ENCODE measurements at regions not wholly inside any gene's neighbourhood (a gene's known extent, or its start where the extent isn't known, plus 50 kb on each side); places are given as distances from the start of the nearest gene placed in this dataset.

DNA sequence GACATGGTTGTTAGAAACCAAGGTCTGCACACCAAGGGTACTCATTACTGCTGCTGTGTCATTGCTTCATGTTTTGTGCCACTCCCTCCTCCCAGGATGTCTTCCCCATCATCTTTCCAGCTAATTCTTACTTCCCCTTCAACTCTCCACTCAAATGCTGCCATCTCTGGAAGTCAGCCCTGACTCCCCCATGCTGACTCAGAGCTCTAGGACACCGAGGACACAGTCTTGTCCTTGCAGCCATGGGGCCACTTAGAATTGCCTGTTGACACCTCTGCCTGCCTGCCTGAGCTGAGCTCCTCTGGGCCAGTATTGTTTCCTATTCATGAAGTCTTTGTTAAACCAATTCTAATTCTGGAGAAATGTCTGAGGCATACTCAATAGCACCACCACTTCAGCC, 100.2 kb downstream of the GYPC start:
- H3K23ac ChIP-seq (ENCODE audit: low read length in 2 of 2), result no peak overlapping the region
- H2AK5ac ChIP-seq (ENCODE audit: low read length, severe bottlenecking), result no peak overlapping the region
- H3K27me3 ChIP-seq (ENCODE audit: control insufficient read depth in 1 of 2, insufficient read depth in 1 of 2, low read length in 2 of 2), result no peaks in the 10 kb centered on the region
- no peak overlapping the region for H2BK12ac ChIP-seq (ENCODE audit: low read length in 2 of 2)
- H4K8ac ChIP-seq (ENCODE audit: low read length), result no peak overlapping the region
- H3K9ac ChIP-seq (ENCODE audit: low read length), result no peak overlapping the region
- no peak for DNase-seq
- H3K27ac ChIP-seq (ENCODE audit: low read length, poor library complexity, severe bottlenecking), result no peak overlapping the region
- H3K36me3 ChIP-seq (ENCODE audit: control insufficient read depth in 1 of 2, insufficient read depth in 2 of 2, low read depth in 1 of 2, low read length in 2 of 2), result no peaks in the 10 kb centered on the region
- H3K9me3 ChIP-seq (ENCODE audit: control insufficient read depth, low read length), result peaks cover 11% of the 10 kb centered on the region
- H3K4me2 ChIP-seq (ENCODE audit: low read length, poor library complexity, severe bottlenecking), result no peak overlapping the region
- no peak overlapping the region for H2AFZ ChIP-seq (ENCODE audit: low read depth, low read length)
- H2BK120ac ChIP-seq (ENCODE audit: low read depth, low read length), result no peak overlapping the region
- 55% methylated on average over 1 of the region's 1 CpG for WGBS
- H4K91ac ChIP-seq (ENCODE audit: low read length), result no peak overlapping the region
- H2BK5ac ChIP-seq (ENCODE audit: low read depth, low read length, poor library complexity, severe bottlenecking), result no peak overlapping the region
- no peaks in the 10 kb centered on the region for H3K79me1 ChIP-seq (replicated peaks; ENCODE audit: low read length, poor library complexity, severe bottlenecking)
- H3K14ac ChIP-seq (ENCODE audit: low read length in 2 of 2), result no peak overlapping the region
- no peak overlapping the region for H3K4ac ChIP-seq (ENCODE audit: low read depth in 1 of 2, low read length in 2 of 2)
- no peaks in the 10 kb centered on the region for H3K4me1 ChIP-seq (ENCODE audit: control insufficient read depth, insufficient read depth, low read depth, low read length)
- H3K4me3 ChIP-seq (ENCODE audit: insufficient read depth in 1 of 2, low read depth in 1 of 2, low read length in 2 of 2), result no peak overlapping the region
- H3K18ac ChIP-seq (ENCODE audit: low read depth in 1 of 2, low read length in 2 of 2), result no peak overlapping the region
- H2BK15ac ChIP-seq (ENCODE audit: low read depth, poor library complexity, severe bottlenecking), result no peak overlapping the region

- Histone ChIP-seq H3K9me3 (ENCODE audit: control insufficient read depth, low read length) (peaks cover 3% of the 10 kb centered on the region), H3K4me1 (ENCODE audit: control insufficient read depth, insufficient read depth, low read depth, low read length) (no peaks in the 10 kb centered on the region), H2BK5ac (ENCODE audit: low read depth, low read length, poor library complexity, severe bottlenecking) (no peak overlapping the region), H3K27me3 (ENCODE audit: control insufficient read depth in 1 of 2, insufficient read depth in 1 of 2, low read length in 2 of 2) (peaks cover 2 to 4% of the 10 kb centered on the region in 2 experiments), H3K4me3 (ENCODE audit: insufficient read depth in 1 of 2, low read depth in 1 of 2, low read length in 2 of 2) (no peak overlapping the region), H2BK15ac (ENCODE audit: low read depth, poor library complexity, severe bottlenecking) (no peak overlapping the region), H2AK5ac (ENCODE audit: low read length, severe bottlenecking) (no peak overlapping the region), H2BK120ac (ENCODE audit: low read depth, low read length) (no peak overlapping the region), H3K23ac (ENCODE audit: low read length in 2 of 2) (no peak overlapping the region), H4K91ac (ENCODE audit: low read length) (no peak overlapping the region), H2BK12ac (ENCODE audit: low read length in 2 of 2) (no peak overlapping the region), H3K14ac (ENCODE audit: low read length in 2 of 2) (no peak overlapping the region), H2AFZ (ENCODE audit: low read depth, low read length) (no peak overlapping the region), H3K4ac (ENCODE audit: low read depth in 1 of 2, low read length in 2 of 2) (no peak overlapping the region), H3K9ac (ENCODE audit: low read length) (no peak overlapping the region), H3K4me2 (ENCODE audit: low read length, poor library complexity, severe bottlenecking) (no peak overlapping the region), H3K27ac (ENCODE audit: low read length, poor library complexity, severe bottlenecking) (no peak overlapping the region), H3K36me3 (ENCODE audit: control insufficient read depth in 1 of 2, insufficient read depth in 2 of 2, low read depth in 1 of 2, low read length in 2 of 2) (no peaks in the 10 kb centered on the region), H4K8ac (ENCODE audit: low read length) (no peak overlapping the region), H3K79me1 (replicated peaks; ENCODE audit: low read length, poor library complexity, severe bottlenecking) (no peaks in the 10 kb centered on the region), H3K18ac (ENCODE audit: low read depth in 1 of 2, low read length in 2 of 2) (no peak overlapping the region)
- WGBS, result 73% methylated on average over 5 of the region's 6 CpGs
- DNase-seq, result no peak
Observed at GRCh38 chr2:126761256-126761980, 105.5 kb downstream of the GYPC start.

- no peak overlapping the region for H3K4me3 ChIP-seq (ENCODE audit: insufficient read depth in 1 of 2, low read depth in 1 of 2, low read length in 2 of 2)
- H2BK12ac ChIP-seq (ENCODE audit: low read length in 2 of 2), result no peak overlapping the region
- no peak overlapping the region for H3K18ac ChIP-seq (ENCODE audit: low read depth in 1 of 2, low read length in 2 of 2)
- H3K9ac ChIP-seq (ENCODE audit: low read length), result no peak overlapping the region
- H3K27me3 ChIP-seq (ENCODE audit: control insufficient read depth in 1 of 2, insufficient read depth in 1 of 2, low read length in 2 of 2), result peaks cover 6 to 10% of the 10 kb centered on the region in 2 experiments
- no peak overlapping the region for H2BK5ac ChIP-seq (ENCODE audit: low read depth, low read length, poor library complexity, severe bottlenecking)
- 86% methylated on average over 1 of the region's 4 CpGs for WGBS
- H3K4me2 ChIP-seq (ENCODE audit: low read length, poor library complexity, severe bottlenecking), result no peak overlapping the region
- H4K91ac ChIP-seq (ENCODE audit: low read length), result no peak overlapping the region
- H3K9me3 ChIP-seq (ENCODE audit: control insufficient read depth, low read length), result no peaks in the 10 kb centered on the region
- H2BK120ac ChIP-seq (ENCODE audit: low read depth, low read length), result no peak overlapping the region
- no peak for DNase-seq
- no peaks in the 10 kb centered on the region for H3K36me3 ChIP-seq (ENCODE audit: control insufficient read depth in 1 of 2, insufficient read depth in 2 of 2, low read depth in 1 of 2, low read length in 2 of 2)
- H2BK15ac ChIP-seq (ENCODE audit: low read depth, poor library complexity, severe bottlenecking), result no peak overlapping the region
- no peak overlapping the region for H3K14ac ChIP-seq (ENCODE audit: low read length in 2 of 2)
- no peaks in the 10 kb centered on the region for H3K79me1 ChIP-seq (replicated peaks; ENCODE audit: low read length, poor library complexity, severe bottlenecking)
- no peak overlapping the region for H3K4ac ChIP-seq (ENCODE audit: low read depth in 1 of 2, low read length in 2 of 2)
- H4K8ac ChIP-seq (ENCODE audit: low read length), result no peak overlapping the region
- no peak overlapping the region for H2AFZ ChIP-seq (ENCODE audit: low read depth, low read length)
- H2AK5ac ChIP-seq (ENCODE audit: low read length, severe bottlenecking), result no peak overlapping the region
- no peak overlapping the region for H3K27ac ChIP-seq (ENCODE audit: low read length, poor library complexity, severe bottlenecking)
- no peak overlapping the region for H3K23ac ChIP-seq (ENCODE audit: low read length in 2 of 2)
- H3K4me1 ChIP-seq (ENCODE audit: control insufficient read depth, insufficient read depth, low read depth, low read length), result no peaks in the 10 kb centered on the region
Observed at GRCh38 chr2:126761981-126762878, 106.3 kb downstream of the GYPC start.

- H3K4me2 ChIP-seq (ENCODE audit: low read length, poor library complexity, severe bottlenecking), result no peak overlapping the region
- no peak overlapping the region for H3K18ac ChIP-seq (ENCODE audit: low read depth in 1 of 2, low read length in 2 of 2)
- no peak overlapping the region for H3K27ac ChIP-seq (ENCODE audit: low read length, poor library complexity, severe bottlenecking)
- no peak for DNase-seq
- no peak overlapping the region for H3K14ac ChIP-seq (ENCODE audit: low read length in 2 of 2)
- H3K27me3 ChIP-seq (ENCODE audit: control insufficient read depth in 1 of 2, insufficient read depth in 1 of 2, low read length in 2 of 2), result peaks cover 21 to 24% of the 10 kb centered on the region in 2 experiments
- no peak overlapping the region for H4K91ac ChIP-seq (ENCODE audit: low read length)
- no peak overlapping the region for H4K8ac ChIP-seq (ENCODE audit: low read length)
- H2BK120ac ChIP-seq (ENCODE audit: low read depth, low read length), result no peak overlapping the region
- no peak overlapping the region for H2AFZ ChIP-seq (ENCODE audit: low read depth, low read length)
- H2BK12ac ChIP-seq (ENCODE audit: low read length in 2 of 2), result no peak overlapping the region
- no peak overlapping the region for H3K23ac ChIP-seq (ENCODE audit: low read length in 2 of 2)
- WGBS, result 92% methylated on average over 2 of the region's 3 CpGs
- no peaks in the 10 kb centered on the region for H3K4me1 ChIP-seq (ENCODE audit: control insufficient read depth, insufficient read depth, low read depth, low read length)
- H2BK5ac ChIP-seq (ENCODE audit: low read depth, low read length, poor library complexity, severe bottlenecking), result no peak overlapping the region
- H3K4me3 ChIP-seq (ENCODE audit: insufficient read depth in 1 of 2, low read depth in 1 of 2, low read length in 2 of 2), result no peak overlapping the region
- no peaks in the 10 kb centered on the region for H3K9me3 ChIP-seq (ENCODE audit: control insufficient read depth, low read length)
- H3K4ac ChIP-seq (ENCODE audit: low read depth in 1 of 2, low read length in 2 of 2), result no peak overlapping the region
- H3K9ac ChIP-seq (ENCODE audit: low read length), result no peak overlapping the region
- H3K36me3 ChIP-seq (ENCODE audit: control insufficient read depth in 1 of 2, insufficient read depth in 2 of 2, low read depth in 1 of 2, low read length in 2 of 2), result no peaks in the 10 kb centered on the region
- H3K79me1 ChIP-seq (replicated peaks; ENCODE audit: low read length, poor library complexity, severe bottlenecking), result no peaks in the 10 kb centered on the region
- H2AK5ac ChIP-seq (ENCODE audit: low read length, severe bottlenecking), result no peak overlapping the region
- H2BK15ac ChIP-seq (ENCODE audit: low read depth, poor library complexity, severe bottlenecking), result no peak overlapping the region
Observed at GRCh38 chr2:126764686-126765265, 108.8 kb downstream of the GYPC start.
